ENCODE measurements at regions not wholly inside any gene's neighbourhood (a gene's known extent, or its start where the extent isn't known, plus 50 kb on each side); places are given as distances from the start of the nearest gene placed in this dataset.

- TF ChIP-seq, protein P1, sequence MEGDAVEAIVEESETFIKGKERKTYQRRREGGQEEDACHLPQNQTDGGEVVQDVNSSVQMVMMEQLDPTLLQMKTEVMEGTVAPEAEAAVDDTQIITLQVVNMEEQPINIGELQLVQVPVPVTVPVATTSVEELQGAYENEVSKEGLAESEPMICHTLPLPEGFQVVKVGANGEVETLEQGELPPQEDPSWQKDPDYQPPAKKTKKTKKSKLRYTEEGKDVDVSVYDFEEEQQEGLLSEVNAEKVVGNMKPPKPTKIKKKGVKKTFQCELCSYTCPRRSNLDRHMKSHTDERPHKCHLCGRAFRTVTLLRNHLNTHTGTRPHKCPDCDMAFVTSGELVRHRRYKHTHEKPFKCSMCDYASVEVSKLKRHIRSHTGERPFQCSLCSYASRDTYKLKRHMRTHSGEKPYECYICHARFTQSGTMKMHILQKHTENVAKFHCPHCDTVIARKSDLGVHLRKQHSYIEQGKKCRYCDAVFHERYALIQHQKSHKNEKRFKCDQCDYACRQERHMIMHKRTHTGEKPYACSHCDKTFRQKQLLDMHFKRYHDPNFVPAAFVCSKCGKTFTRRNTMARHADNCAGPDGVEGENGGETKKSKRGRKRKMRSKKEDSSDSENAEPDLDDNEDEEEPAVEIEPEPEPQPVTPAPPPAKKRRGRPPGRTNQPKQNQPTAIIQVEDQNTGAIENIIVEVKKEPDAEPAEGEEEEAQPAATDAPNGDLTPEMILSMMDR (IDR thresholded peaks at IDR 0.05 in 4 of 5, conservative IDR thresholded peaks at IDR 0.05 in 1 of 5): no peak
- no peak for TF ChIP-seq POLR2A (IDR thresholded peaks at IDR 0.05)
Observed at GRCh38 chr16:5925850-5926249, 828.3 kb upstream of the EEF2KMT start.
